ENCODE measurements at regions not wholly inside any gene's neighbourhood (a gene's known extent, or its start where the extent isn't known, plus 50 kb on each side); places are given as distances from the start of the nearest gene placed in this dataset.
"Not testable (repeated sequence)": the region's sequence is repeated elsewhere in the genome, so short reads cannot be mapped to it uniquely, and the experiment has no call there.

- DNase-seq (ENCODE audit: low spot score): no peak
Observed at GRCh38 chr16:72657164-72657563, 390.8 kb downstream of the ZFHX3 start.

GRCh38 chr16:72654535-72654934, 393.4 kb downstream of the ZFHX3 start:
- DNase-seq (ENCODE audit: low spot score): no peak

DNA sequence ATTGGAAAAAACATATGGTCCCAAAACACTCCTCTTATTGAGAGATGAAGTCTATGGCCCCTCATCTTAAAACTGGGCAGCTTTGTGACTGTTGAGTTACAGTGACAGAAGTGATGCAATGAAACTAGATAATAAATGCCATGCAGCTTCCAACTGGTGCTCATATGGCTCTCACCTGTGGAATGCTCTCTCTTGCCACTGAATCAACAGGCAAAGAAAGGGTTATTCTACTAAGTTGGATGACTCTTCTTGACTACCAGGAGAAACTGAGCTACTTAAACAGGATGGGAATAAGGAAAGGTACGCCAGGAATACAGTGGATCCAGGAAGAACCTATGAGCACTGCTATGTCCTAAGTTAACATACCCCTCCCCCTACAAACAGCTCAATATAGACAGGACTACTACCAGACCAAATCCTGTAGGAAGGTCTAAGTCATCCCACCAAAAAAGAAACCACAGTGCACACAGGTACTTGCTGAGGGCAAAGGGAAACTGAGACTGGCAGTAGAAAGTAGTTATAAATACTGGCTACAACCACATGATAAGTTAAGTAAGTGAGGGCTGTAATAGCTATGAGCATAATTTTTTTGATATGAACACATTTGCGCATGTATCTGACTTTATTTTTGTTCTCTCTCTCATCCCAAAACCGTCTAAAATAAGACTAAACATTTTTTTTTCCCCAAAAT, 398.5 kb downstream of the ZFHX3 start:
- no peak for DNase-seq (ENCODE audit: low spot score)

DNA sequence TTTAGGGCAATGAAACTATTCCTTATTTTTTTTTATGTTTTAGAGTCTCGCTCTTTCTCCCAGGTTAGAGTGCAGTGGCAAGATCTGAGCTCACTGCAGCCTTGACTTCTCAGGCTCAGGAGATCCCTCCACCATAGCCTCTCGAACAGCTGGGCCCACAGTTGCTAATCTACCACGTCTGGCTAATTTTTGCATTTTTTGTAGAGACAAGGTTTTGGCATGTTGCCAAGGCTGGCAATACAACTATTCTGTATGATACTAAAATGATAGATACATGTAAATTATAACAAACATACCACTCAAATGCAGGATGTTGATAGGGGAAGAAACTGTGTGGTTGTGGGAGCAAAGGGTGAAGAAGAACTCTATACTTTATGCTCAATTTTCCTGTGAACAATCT, 401.3 kb downstream of the ZFHX3 start:
- no peak for DNase-seq (ENCODE audit: low spot score)

GRCh38 chr16:72645538-72645937, 402.4 kb downstream of the ZFHX3 start:
- no peak for DNase-seq (ENCODE audit: low spot score)

- no peak for DNase-seq (ENCODE audit: low spot score)
Observed at GRCh38 chr16:72644911-72645310, 403.0 kb downstream of the ZFHX3 start.

GRCh38 chr16:72639494-72639893, 408.4 kb downstream of the ZFHX3 start:
- DNase-seq (ENCODE audit: low spot score): no peak

DNA sequence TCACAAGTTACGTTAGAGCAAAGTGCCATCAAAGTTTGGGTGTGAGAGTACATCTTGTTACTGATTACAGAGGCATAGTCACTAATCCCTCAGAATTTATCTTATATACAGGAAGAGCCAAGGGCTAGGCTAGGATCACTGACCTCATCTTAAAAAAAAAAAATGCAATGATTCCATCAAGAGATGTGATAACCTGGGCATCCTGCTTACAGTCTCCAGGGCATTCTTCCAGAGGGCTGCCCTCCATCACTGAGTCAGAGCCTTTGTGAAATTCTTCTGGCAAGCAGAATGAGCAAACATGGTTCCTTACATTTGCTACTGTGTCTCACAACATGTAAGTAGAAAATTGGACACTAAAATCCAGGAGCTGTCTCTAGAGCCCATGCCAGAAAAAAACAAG, 410.6 kb downstream of the ZFHX3 start:
- no peak for DNase-seq (ENCODE audit: low spot score)

GRCh38 chr16:72635694-72636093, 412.2 kb downstream of the ZFHX3 start:
- DNase-seq (ENCODE audit: low spot score): no peak

DNA sequence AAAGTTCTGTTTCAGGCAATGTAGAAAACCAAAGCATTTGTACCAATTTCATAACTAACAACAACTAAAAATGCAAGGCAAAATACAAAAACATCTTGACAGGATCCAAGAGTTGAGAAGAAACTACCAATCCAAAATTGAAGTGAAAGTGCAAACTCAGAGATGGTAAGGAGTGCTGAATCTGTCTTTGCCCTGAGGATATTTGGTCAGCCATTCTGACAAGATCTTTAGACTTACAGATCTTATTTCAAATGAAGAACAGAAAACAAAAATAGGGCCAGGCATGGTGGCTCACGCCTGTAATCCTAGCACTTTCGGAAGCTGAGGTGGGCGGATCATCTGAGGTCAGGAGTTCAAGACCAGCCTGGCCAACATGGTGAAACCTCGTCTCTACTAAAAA, 412.8 kb downstream of the ZFHX3 start:
- no peak for DNase-seq (ENCODE audit: low spot score)

- DNase-seq (ENCODE audit: low spot score): not testable (repeated sequence)
Observed at GRCh38 chr16:72627182-72627896, 420.6 kb downstream of the ZFHX3 start.

DNA sequence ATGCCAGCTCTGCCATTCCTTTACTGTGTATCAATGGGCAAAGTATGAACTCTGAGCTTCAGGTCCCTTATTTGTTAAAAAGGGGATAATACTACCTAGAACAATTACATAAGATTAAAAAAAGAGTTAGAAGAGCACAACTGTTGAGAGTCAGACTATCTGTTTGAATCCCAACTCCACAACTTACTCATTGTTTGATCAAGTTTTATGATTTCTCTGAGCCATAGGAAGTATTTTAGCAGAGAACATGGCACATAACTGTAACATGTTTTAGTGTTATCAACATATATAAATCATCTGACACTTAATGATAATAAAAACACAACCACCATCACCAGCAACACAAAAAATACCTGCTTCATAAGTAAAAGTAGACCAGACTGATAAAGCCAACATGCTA, 421.3 kb downstream of the ZFHX3 start:
- DNase-seq (ENCODE audit: low spot score): no peak

DNA sequence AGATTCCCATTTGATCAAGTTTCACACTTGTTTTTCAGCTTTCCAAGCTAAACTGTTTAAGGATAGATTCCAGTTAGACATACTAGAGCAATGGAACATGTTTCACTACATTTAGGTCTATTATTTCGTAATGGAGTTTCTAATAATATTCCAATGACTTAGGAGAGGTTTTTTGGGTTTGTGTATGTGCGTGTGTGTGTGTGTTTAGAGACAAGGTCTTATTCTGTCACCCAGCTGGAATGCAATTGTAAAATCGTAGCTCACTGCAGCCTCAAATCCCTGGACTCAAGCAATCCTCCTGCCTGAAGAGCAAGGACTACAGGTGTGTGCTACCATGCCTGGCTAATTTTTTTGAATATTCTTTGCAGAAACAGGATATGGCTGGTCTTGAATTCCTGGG, 426.3 kb downstream of the ZFHX3 start:
- DNase-seq (ENCODE audit: low spot score): no peak

GRCh38 chr16:72620853-72621252, 427.1 kb downstream of the ZFHX3 start:
- DNase-seq (ENCODE audit: low spot score): no peak

GRCh38 chr16:72620348-72620747, 427.6 kb downstream of the ZFHX3 start:
- DNase-seq (ENCODE audit: low spot score): no peak

- no peak for DNase-seq (ENCODE audit: low spot score)
Observed at GRCh38 chr16:72615856-72616255, 432.1 kb downstream of the ZFHX3 start.

DNA sequence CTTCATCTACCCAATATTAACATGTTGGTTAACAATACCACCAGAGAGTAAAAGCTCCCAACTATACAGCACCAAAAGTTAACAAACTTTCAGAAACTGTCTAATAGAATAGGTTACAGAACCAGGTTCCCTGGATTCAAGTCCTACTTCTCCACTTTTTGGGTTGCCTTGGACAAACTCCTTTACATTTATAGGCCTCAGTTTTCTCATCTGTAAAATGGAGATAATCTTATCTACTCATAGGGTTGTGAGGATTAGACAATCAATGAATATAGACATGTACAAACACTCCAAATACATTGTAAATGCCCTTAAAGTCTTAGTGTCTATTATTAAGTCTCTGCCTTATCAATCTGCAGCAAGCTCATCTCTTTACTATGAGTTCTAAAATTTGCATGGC, 435.2 kb downstream of the ZFHX3 start:
- no peak for DNase-seq (ENCODE audit: low spot score)

GRCh38 chr16:72612256-72612655, 435.7 kb downstream of the ZFHX3 start:
- no peak for DNase-seq (ENCODE audit: low spot score)

DNA sequence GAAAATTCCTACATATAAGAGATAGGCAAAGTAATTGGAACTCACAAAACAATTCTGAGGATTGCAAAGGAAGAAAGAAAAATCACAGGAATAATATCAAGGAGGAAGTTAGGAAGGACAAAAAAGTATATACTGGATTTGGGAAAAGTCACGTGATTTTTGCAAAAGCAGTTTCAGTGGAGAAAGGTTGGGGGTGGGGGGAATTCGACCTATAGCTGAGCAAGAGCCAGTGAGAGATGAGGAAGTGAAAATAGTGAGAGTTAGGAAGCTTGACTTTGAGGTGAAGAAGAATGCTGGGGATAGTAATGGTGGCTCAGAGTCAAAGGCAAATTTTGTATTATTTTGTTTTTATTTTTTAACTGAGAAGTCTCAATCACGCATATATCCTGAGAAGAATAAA, 438.0 kb upstream of the PMFBP1 start:
- no peak for DNase-seq (ENCODE audit: low spot score)

DNA sequence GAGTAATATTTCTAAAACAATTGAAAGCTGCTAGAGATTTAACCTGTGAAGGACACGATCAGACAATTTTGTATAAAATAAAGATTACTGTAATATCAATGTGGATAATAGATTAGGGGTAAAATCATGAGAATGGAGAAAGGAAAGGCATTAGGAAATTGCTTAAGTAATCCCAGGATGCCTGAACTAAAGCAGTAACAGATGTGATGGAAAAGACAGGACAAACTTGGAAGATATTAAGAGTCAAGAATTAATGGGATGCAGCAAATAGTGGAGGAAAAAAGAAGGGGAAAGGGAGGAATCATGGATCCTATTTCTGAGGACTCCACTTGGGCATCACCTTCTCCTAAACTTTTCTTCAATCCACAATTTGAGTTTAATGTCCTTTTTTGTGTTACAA, 437.1 kb upstream of the PMFBP1 start:
- no peak for DNase-seq (ENCODE audit: low spot score)

- no peak for DNase-seq (ENCODE audit: low spot score)
Observed at GRCh38 chr16:72604375-72604774, 432.4 kb upstream of the PMFBP1 start.

- DNase-seq (ENCODE audit: low spot score): no peak
Observed at GRCh38 chr16:72602499-72602898, 430.5 kb upstream of the PMFBP1 start.

- DNase-seq (ENCODE audit: low spot score): no peak
Observed at GRCh38 chr16:72598696-72599095, 426.7 kb upstream of the PMFBP1 start.

GRCh38 chr16:72597938-72598337, 426.0 kb upstream of the PMFBP1 start:
- no peak for DNase-seq (ENCODE audit: low spot score)

Data from hematopoietic multipotent progenitor cell treated with erythropoietin and hydrocortisone succinate and interleukin-3 and kit ligand, for 17 days (in vitro differentiated cells).